Stomach smooth muscle (tissue), 2 donors: ENCODE measurements at regions not wholly inside any gene's neighbourhood (a gene's known extent, or its start where the extent isn't known, plus 50 kb on each side); places are given as distances from the start of the nearest gene placed in this dataset.
"Not testable (repeated sequence)": the region's sequence is repeated elsewhere in the genome, so short reads cannot be mapped to it uniquely, and the experiment has no call there.

Experiments
- H3K27ac ChIP-seq: one replicate; pipeline ENCODE4 v1.7.0; 2013; ENCODE audit warnings: mild to moderate bottlenecking, low read length, inconsistent platforms
- H3K27me3 ChIP-seq, 2 donors: one replicate each; pipeline ENCODE4 v1.7.0; 2013; ENCODE audit warnings: low read length in 2 of 2; ENCODE audit not compliant: insufficient read depth in 2 of 2, control insufficient read depth in 1 of 2
- H3K36me3 ChIP-seq, 2 donors: one replicate each; pipeline ENCODE4 v1.7.0; 2013; ENCODE audit warnings: low read length in 2 of 2; ENCODE audit not compliant: control insufficient read depth in 2 of 2, insufficient read depth in 2 of 2
- H3K4me1 ChIP-seq: one replicate; pipeline ENCODE4 v1.7.0; 2013; ENCODE audit warnings: low read length; ENCODE audit not compliant: control insufficient read depth, insufficient read depth
- H3K4me3 ChIP-seq, 2 donors: one replicate each; pipeline ENCODE4 v1.7.0; 2013; ENCODE audit warnings: low read length in 2 of 2
- H3K9ac ChIP-seq, 2 donors: one replicate each; pipeline ENCODE4 v1.7.0; 2013; ENCODE audit warnings: low read length in 2 of 2, mild to moderate bottlenecking in 1 of 2
- H3K9me3 ChIP-seq, 2 donors: one replicate each; pipeline ENCODE4 v1.7.0; 2013; ENCODE audit warnings: low read length in 2 of 2; ENCODE audit not compliant: control insufficient read depth in 2 of 2
- donor health status: healthy.
- donor health status: Pancreatic carcinoma.

DNA sequence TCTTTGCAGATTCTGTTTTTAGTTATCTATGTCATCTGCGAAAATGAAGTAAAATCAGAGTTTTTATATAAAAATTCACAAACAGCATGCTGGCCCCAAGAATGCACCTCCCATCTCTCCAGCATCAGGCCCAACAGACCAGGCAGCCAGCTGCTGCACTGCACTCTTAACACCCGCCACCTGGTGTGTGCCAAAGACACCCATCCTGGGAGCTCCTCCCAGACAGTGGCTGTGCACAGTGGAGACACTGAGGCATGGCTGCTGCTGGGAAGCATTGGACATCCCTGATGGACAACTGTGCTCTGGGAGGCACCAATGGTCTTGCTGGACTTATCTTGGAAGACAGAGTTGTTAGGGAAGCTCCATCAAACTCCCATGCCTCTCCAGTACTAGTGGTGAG lies 817.2 kb downstream of the TMEM121 start:
- no peak overlapping the region for H3K4me3 ChIP-seq
- no peak overlapping the region for H3K27ac ChIP-seq
- H3K9me3 ChIP-seq = peaks cover 0 to 12% of the 10 kb centered on the region in 2 donors
- peaks cover 6 to 23% of the 10 kb centered on the region in 2 donors for H3K27me3 ChIP-seq
- no peaks in the 10 kb centered on the region for H3K36me3 ChIP-seq
- no peaks in the 10 kb centered on the region for H3K4me1 ChIP-seq
- H3K9ac ChIP-seq = no peak overlapping the region

DNA sequence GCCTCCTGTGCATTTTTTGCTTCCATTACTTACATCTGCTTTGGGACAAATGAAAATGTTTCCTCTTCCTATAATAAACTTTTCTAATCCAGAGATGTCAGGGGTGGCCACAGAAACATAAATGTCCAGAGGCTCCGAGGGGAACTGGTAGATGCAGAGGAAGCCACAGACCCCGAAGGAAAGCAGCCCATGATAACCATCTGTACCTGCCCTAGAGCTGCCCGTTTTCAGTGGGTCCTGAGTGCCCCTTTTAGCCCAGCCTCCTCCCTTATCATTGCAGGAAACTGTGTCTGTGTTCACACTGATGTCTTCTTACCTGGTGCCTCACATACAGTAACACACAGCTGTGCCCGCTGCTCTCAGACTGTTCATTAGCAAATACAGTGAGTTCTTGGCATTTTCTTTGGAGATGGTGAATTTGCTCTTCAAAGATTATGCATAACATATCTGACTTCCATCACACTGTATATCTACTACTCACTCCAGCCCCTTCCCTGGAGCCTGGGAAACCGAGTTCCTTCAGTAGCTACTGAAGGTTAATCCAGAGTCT lies 817.8 kb downstream of the TMEM121 start:
- H3K9me3 ChIP-seq = peaks cover 0 to 13% of the 10 kb centered on the region in 2 donors

DNA sequence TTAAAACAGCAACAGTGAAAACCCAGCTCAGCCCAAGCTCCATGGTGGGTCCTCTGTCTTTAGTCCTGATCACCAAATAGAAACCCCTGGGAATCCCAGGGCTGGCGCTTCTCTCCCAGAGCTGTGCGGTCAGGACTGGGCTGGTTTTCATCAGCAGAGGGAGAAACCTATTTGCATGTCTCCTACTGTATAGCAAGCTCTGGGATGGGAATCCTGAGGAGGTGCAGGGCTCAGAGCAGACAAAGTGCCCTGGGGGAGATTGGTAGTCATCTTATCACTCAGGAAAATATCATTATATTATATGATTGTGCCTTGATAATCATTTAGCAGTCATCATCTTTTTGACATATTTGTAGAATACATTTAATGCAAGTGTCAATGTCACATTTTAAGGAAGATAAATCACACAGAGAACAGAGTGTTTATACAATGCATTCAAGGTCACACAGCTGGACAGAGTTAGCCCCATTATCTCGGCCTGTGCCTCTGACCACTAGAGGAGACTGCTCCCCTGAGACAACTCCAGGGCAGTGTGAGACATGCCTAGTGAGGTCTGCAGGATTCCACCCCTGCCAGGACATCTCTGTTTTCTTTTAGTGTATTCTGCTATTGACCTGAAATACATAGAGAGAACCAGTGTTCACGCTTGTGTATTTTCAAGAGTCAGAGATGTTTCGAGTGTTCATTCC lies 818.6 kb downstream of the TMEM121 start:
- H3K27ac ChIP-seq, H3K36me3 ChIP-seq, H3K4me1 ChIP-seq, H3K4me3 ChIP-seq, H3K9ac ChIP-seq: not testable (repeated sequence)
- H3K9me3 ChIP-seq = peaks cover 0 to 13% of the 10 kb centered on the region in 2 donors
- peaks cover 6 to 23% of the 10 kb centered on the region in 2 donors for H3K27me3 ChIP-seq

More for the DNA sequence above, 817.8 kb downstream of the TMEM121 start:
- H3K27me3 ChIP-seq = peaks cover 6 to 23% of the 10 kb centered on the region in 2 donors
- H3K4me1 ChIP-seq, H3K27ac ChIP-seq, H3K4me3 ChIP-seq, H3K36me3 ChIP-seq, H3K9ac ChIP-seq: not testable (repeated sequence)

DNA sequence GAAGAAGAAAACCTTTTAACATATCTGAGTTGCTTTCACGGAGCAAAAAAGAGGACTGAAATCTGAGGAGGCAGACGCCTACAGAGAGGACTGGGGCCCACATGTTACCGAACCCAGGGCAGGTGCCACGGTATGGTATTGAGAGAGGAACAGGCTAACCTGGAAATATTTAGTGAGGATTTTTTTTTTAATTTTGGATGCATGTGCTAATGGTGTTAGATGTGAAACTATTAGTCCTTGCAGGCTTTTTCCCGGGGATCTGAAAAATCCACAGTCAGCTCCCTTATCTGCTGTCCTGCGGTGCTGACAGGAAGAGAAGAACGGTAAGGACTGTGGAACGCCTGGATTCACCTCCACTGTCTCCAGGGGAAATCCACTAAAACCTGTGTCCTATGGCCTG lies 819.7 kb downstream of the TMEM121 start:
- Histone ChIP-seq H3K27ac (no peak overlapping the region), H3K9me3 (peaks cover 0 to 13% of the 10 kb centered on the region in 2 donors), H3K4me1 (no peaks in the 10 kb centered on the region), H3K27me3 (peaks cover 6 to 23% of the 10 kb centered on the region in 2 donors), H3K9ac (no peak overlapping the region), H3K36me3 (no peaks in the 10 kb centered on the region), H3K4me3 (no peak overlapping the region)

DNA sequence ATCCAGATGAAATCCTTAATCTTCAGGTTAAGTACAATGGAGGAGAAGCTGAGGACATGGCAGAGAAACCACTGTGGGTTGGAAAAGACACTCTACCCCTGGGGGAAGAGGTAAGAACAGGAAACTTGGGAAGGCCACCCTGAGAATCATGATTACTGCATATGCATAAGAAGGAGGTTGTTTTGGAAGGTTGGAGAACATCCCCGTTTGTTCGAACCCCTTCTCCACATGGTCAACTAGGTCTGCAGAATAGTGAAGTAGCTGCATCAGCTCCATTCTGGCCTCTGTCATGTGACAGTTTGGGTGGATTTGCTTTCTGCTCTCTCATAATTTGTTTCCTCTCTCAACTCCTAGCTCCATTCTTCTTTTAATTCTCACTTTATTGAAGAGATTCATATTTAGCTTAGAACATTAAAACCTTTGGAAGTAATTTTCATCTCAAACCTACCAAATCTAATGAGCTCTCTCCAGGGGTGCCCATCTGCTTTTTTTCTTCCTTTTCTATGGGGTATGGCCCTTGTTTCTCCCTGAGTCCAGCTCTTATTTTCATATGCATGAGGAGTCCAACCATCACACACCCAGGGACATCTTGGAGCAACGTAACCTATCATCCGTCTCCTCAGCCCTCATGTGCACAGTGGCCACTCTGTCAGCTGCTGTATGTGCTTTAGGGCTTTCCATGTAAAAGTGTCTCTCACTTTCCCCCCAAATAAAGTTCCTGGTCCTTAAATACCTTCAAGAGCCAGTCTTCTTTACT lies 820.3 kb downstream of the TMEM121 start:
- Histone ChIP-seq H3K9me3 (peaks cover 0 to 13% of the 10 kb centered on the region in 2 donors), H3K27me3 (peaks cover 6 to 23% of the 10 kb centered on the region in 2 donors), H3K4me1 (no peaks in the 10 kb centered on the region), H3K36me3 (no peaks in the 10 kb centered on the region), H3K27ac (no peak overlapping the region), H3K9ac (no peak overlapping the region), H3K4me3 (no peak overlapping the region)

DNA sequence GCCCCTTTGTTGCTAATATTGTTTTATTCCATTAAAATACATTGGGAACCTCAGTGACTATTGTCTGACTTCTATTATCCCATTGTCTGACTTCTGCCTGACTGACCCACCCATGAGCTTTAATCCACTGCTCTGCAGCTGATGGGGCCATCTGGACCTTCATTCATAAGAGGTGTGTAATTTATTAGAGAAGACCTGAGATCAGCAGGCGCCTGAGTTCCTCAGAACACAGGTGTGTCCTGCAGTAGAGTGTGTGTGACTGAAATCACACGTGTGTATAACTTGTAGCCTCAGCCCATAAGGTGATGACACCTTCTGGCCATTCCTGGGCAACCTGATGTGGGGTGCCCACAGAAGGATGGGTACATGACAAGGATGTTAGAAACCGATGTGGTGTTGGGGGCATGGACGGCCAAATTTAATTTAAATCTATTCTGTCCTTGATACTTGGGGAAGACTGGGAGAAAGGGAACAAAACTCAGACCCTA lies 821.0 kb downstream of the TMEM121 start:
- Histone ChIP-seq H3K27ac (no peak overlapping the region), H3K9me3 (peaks cover 0 to 13% of the 10 kb centered on the region in 2 donors), H3K9ac (no peak overlapping the region), H3K27me3 (peaks cover 6 to 23% of the 10 kb centered on the region in 2 donors), H3K4me1 (no peaks in the 10 kb centered on the region), H3K4me3 (no peak overlapping the region), H3K36me3 (no peaks in the 10 kb centered on the region)

DNA sequence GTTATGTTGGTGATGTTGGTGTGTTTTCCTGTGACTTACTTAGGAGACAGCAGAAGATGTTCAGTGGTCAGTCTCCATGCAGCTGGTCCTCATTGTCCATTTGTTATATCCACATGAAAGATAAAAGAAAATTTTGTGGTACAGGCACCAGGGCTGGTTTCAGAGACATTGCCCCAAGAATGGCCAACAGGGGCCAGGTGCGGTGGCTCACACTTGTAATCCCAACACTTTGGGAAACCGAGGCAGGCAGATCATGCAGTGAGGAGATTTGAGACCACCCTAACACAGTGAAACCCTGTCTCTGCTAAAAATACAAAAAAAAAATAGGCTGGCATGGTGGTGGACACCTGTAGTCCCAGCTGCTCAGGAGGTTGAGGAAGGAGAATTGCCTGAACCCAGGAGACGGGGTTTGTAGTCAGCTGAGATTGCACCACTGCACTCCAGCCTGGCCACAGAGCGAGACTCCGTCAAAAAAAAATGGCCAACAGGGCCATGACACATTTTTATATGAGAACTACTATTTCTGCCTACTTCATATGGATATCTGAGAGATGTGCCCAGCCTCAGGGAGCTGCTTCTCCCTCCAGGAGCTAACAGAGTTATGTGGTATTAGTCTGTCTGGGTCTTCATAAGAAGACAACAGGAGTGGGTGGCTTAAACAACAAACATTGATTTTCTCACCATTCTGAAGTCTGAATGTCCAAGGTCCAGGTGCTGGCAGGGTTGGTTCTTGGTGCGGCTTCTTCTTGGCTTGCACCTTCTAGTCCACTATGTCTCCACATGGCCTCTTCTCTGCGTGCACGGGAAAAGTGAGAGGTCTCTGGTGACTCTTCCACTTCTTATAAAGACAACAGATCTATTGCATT lies 821.7 kb downstream of the TMEM121 start:
- H3K27ac ChIP-seq = no peak overlapping the region
- peaks cover 0 to 13% of the 10 kb centered on the region in 2 donors for H3K9me3 ChIP-seq
- no peak overlapping the region for H3K9ac ChIP-seq
- H3K27me3 ChIP-seq = peaks cover 6 to 22% of the 10 kb centered on the region in 2 donors
- H3K4me1 ChIP-seq = no peaks in the 10 kb centered on the region
- no peaks in the 10 kb centered on the region for H3K36me3 ChIP-seq
- H3K4me3 ChIP-seq = no peak overlapping the region

DNA sequence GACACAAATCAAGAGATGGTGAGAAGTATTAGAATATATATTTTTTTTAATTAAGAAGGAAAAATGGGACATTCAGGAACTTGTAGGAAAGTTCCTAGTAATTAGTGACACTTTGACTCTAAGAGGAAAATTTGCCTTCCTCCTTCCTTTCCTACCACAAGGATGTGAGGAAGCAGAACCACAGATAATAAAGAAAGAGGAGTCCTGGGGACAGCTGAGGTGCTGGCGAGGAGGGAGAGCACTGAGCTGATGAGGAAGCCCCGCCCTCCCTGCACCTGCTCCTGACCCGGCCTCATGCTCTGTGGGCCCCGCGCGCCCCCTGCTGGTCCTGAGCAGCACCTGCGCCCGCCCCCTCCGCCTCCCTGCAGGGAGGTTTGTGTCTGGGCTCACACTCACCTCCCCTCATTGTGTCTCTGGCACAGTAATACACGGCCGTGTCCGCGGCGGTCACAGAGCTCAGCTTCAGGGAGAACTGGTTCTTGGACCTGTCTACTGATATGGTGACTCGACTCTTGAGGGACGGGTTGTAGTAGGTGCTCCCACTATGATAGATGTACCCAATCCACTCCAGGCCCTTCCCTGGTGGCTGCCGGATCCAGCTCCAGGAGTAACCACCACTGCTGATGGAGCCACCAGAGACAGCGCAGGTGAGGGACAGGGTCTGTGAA lies 822.6 kb downstream of the TMEM121 start:
- peaks cover 0 to 13% of the 10 kb centered on the region in 2 donors for H3K9me3 ChIP-seq
- not testable (repeated sequence) for H3K4me1 ChIP-seq, H3K9ac ChIP-seq, H3K4me3 ChIP-seq, H3K27ac ChIP-seq, H3K36me3 ChIP-seq
- peaks cover 6 to 19% of the 10 kb centered on the region in 2 donors for H3K27me3 ChIP-seq

DNA sequence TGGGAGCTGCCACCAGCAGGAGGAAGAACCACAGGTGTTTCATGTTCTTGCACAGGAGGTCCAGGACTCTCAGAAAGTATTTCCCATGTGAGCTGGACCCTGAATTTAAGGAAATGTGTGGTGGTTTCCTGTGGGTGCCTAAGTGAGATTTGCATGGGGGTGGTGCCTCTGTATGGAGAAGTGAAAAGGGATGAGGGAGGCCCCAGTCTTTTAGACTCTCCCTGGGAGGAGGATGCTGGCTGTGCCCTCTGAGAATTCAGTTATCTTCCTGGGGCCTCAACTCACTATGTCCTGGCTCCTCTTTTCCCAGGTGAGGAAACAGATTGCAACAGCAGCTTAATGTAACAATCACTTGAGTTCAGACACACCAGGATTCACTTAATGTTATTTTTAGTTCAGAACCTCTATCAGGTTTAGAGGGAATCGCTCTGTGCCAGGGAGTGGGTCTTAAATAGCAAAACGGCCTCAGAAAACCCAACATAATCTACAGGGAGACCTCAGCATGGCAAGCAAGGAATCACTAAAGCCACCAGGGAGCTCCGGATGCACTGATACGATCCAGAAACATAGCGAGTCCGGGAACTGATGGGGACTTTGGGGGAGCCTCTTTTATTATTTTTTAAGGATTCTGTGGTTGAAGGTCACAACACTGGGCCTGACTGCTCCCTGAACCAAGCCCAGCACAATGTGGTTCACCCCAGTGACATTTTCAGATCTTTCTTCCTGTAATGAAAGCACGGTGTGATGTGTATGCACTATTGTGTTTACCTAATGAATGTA lies 823.5 kb downstream of the TMEM121 start:
- not testable (repeated sequence) for H3K27ac ChIP-seq, H3K9ac ChIP-seq, H3K36me3 ChIP-seq, H3K4me3 ChIP-seq, H3K4me1 ChIP-seq
- H3K9me3 ChIP-seq = peaks cover 0 to 13% of the 10 kb centered on the region in 2 donors
- peaks cover 6 to 17% of the 10 kb centered on the region in 2 donors for H3K27me3 ChIP-seq
